ENCODE measurements at regions not wholly inside any gene's neighbourhood (a gene's known extent, or its start where the extent isn't known, plus 50 kb on each side); places are given as distances from the start of the nearest gene placed in this dataset.

- 59 to 79% (median 74%) methylated on average over 1 of the region's 1 CpG for WGBS, 4 donors
- intact Hi-C loops (cut with DNase I): no loop called here
- TF ChIP-seq CTCF (IDR thresholded peaks at IDR 0.05): no peak
- no peak for TF ChIP-seq POLR2A (IDR thresholded peaks at IDR 0.05)
Measured at GRCh38 chr2:62326735-62327134, 130.8 kb downstream of the B3GNT2 start.

GRCh38 chr2:62325398-62325797 lies 129.5 kb downstream of the B3GNT2 start:
- H3K4me3 ChIP-seq: no peak overlapping the region
- H3K4me1 ChIP-seq: no peaks in the 10 kb centered on the region
- 87 to 95% (median 94%) methylated on average over 5 of the region's 5 CpGs for whole genome bisulfite sequencing, 4 donors
- no peak for DNase-seq
- TF ChIP-seq CTCF (IDR thresholded peaks at IDR 0.05) (no peak), POLR2A (IDR thresholded peaks at IDR 0.05) (no peak)
- no peaks in the 10 kb centered on the region for H3K27me3 ChIP-seq
- peaks cover 0 to 19% (median 0%) of the 10 kb centered on the region in 12 donors for H3K9me3 ChIP-seq
- ATAC-seq: no peak
- intact Hi-C loops (cut with DNase I): no loop called here
- H3K36me3 ChIP-seq: no peaks in the 10 kb centered on the region
- no peak overlapping the region for H3K27ac ChIP-seq

More at GRCh38 chr2:62326735-62327134, 130.8 kb downstream of the B3GNT2 start:
- Histone ChIP-seq H3K27me3 (no peaks in the 10 kb centered on the region), H3K36me3 (no peaks in the 10 kb centered on the region), H3K9me3 (peaks cover 0 to 19% (median 0%) of the 10 kb centered on the region in 12 donors), H3K27ac (no peak overlapping the region), H3K4me1 (no peaks in the 10 kb centered on the region), H3K4me3 (no peak overlapping the region)
- ATAC-seq (no peak), DNase-seq (no peak)

GRCh38 chr2:62321380-62322289 lies 125.7 kb downstream of the B3GNT2 start:
- WGBS, 4 donors: 76 to 78% (median 77%) methylated on average over 9 of the region's 9 CpGs
- H3K36me3 ChIP-seq: no peaks in the 10 kb centered on the region

More at GRCh38 chr2:62321380-62322289, 125.7 kb downstream of the B3GNT2 start:
- no peak for DNase-seq
- intact Hi-C loops (cut with DNase I): no loop called here
- no peak for TF ChIP-seq POLR2A (IDR thresholded peaks at IDR 0.05)
- TF ChIP-seq CTCF (IDR thresholded peaks at IDR 0.05): no peak
- no peak overlapping the region for H3K27ac ChIP-seq
- no peaks in the 10 kb centered on the region for H3K4me1 ChIP-seq
- H3K27me3 ChIP-seq: no peaks in the 10 kb centered on the region
- ATAC-seq: no peak
- peaks cover 0 to 19% (median 0%) of the 10 kb centered on the region in 12 donors for H3K9me3 ChIP-seq
- H3K4me3 ChIP-seq: no peak overlapping the region
